Muscle of leg (tissue), 3 donors: ENCODE measurements at regions not wholly inside any gene's neighbourhood (a gene's known extent, or its start where the extent isn't known, plus 50 kb on each side); places are given as distances from the start of the nearest gene placed in this dataset.
"Not testable (repeated sequence)": the region's sequence is repeated elsewhere in the genome, so short reads cannot be mapped to it uniquely, and the experiment has no call there.

Experiments
- DNase-seq: peaks from one replicate; pipeline ENCODE4 v3.0.0; 2013
- H3K27ac ChIP-seq: one replicate; pipeline ENCODE4 v1.5.1; 2013; ENCODE audit warnings: mild to moderate bottlenecking, low read length, control low read depth
- H3K27me3 ChIP-seq: one replicate; pipeline ENCODE4 v1.6.1; 2013; ENCODE audit warnings: low read length; ENCODE audit not compliant: control insufficient read depth, insufficient read depth
- H3K36me3 ChIP-seq: one replicate; pipeline ENCODE4 v1.6.1; 2013; ENCODE audit warnings: low read length; ENCODE audit not compliant: control insufficient read depth, insufficient read depth
- H3K4me1 ChIP-seq: one replicate; pipeline ENCODE4 v1.6.1; 2013; ENCODE audit warnings: low read length; ENCODE audit not compliant: control insufficient read depth, insufficient read depth
- H3K4me3 ChIP-seq: one replicate; pipeline ENCODE4 v1.5.1; 2013; ENCODE audit warnings: low read length, control low read depth
- H3K9me3 ChIP-seq: replicated peaks from 2 replicates; pipeline ENCODE4 v1.6.1; 2013; ENCODE audit warnings: low read depth, low read length; ENCODE audit not compliant: control insufficient read depth
- WGBS: methylation state at CpG from one replicate; pipeline ENCODE4 v1.1.5; 2013; ENCODE audit warnings: missing lambda C conversion rate; ENCODE audit not compliant: insufficient coverage; 5-methylcytosine and 5-hydroxymethylcytosine counted together

DNA sequence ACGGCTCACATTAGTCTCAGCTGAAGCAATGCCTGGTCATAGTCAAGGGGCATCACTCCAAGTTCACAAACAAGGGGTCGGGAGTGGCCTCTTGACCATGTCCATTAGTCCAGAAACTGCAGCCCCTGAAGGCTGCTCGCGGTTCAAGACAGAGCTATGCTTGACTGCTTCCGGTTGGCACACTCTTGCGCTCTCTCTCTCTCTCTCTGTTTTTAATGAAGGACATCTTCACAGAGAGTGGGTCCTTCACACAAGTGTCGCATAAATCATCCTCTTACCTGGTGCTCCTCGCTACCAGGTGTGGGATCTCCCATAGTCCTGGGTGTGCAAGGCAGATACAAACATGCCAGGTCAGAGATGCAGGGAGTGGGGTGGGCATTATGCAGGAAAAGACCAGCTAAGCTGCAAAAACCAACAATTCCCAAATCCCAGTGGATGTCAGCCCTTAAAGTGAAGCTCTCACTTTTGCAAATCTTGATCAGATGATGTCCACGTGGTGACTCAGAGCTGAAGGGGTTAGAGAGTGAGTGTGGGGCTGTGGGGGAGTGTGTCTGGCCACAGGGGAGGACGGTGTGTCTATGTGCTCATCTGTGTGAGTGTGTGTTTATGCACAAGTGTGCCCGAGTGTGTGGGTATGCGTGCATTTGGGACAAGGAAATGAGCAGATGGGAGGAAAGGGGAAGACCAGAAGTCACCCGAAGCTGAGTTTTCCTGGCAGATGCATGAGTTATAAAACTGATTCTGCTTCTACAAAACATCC, 83.7 kb upstream of the PPP2R2D start:
- no peak overlapping the region for H3K27ac ChIP-seq
- WGBS: 59% methylated on average over 10 of the region's 13 CpGs
- H3K27me3 ChIP-seq: peaks cover 25% of the 10 kb centered on the region
- no peak overlapping the region for H3K4me3 ChIP-seq
- no peak for DNase-seq
- H3K9me3 ChIP-seq: no peaks in the 10 kb centered on the region
- H3K36me3 ChIP-seq: no peaks in the 10 kb centered on the region
- H3K4me1 ChIP-seq: no peaks in the 10 kb centered on the region

DNA sequence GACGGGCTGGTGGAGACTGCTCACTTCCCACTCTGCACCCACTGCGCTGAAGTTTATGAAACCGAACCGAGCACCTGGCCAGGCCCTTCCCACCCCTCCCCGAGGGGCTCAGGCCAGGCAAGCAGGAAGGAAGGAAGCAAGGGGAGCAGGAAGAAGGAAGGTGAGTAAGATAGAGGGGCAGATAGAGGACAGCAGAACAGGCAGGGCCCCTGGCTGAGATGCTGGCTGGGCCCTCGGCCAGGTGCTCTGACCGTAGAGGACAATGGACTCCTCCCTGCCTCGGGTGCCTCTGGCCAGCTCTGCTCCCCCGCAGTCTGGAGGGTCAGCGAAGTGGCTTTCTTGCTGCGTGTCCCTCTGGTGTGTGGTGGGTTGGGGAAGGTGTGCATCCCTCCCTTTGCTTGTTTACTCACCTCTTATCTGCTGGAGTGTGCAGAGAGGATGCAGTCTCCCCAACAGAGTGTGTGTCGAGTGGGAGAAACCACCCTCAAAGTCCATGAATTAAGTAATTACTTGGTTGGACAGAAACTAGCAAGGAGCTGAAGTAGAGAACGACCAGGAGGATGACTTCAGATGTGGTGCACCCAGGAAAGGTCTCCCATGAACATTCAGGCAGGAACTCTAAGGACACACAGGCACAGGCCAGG, 82.8 kb upstream of the PPP2R2D start:
- no peak for DNase-seq
- Histone ChIP-seq H3K27ac (no peak overlapping the region), H3K4me1 (no peaks in the 10 kb centered on the region), H3K36me3 (no peaks in the 10 kb centered on the region), H3K27me3 (peaks cover 25% of the 10 kb centered on the region), H3K4me3 (no peak overlapping the region), H3K9me3 (no peaks in the 10 kb centered on the region)
- 27% methylated on average over 4 of the region's 13 CpGs for WGBS

DNA sequence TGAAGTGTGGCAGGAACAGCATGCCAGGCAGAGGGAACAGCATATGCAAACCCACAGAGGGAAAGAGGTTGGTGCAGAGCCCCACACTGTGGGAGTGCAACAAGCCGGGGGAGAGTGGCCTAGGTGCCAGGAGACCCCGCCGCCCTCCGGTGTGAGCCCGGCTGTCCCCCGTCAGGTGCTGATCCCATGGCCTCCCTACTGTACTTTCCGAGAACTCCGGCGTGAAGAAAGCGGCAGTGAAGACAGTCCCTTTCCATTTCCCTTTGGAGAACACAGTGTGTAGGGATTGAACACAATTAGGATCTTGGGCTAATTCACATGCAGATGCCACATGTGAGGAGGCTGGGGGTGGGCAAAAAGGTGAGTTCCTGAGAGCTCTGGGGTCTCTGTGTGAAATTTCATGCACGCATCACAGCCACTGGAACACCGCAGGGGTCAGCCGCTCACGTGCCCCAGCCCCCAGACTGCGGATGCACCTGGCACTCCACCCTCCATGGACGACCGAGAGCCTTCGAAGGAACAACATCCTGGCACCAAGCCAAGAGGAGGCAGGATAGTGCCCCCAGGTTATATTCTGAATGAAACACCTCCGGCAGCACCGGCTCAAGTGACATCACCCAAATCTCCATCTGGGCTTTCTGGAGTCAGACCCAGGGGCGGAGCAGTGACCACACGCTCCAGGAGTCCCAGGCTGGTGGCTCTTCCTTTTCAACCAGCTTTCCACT, 82.1 kb upstream of the PPP2R2D start:
- H3K27me3 ChIP-seq: peaks cover 25% of the 10 kb centered on the region
- no peak overlapping the region for H3K27ac ChIP-seq
- no peaks in the 10 kb centered on the region for H3K4me1 ChIP-seq
- no peaks in the 10 kb centered on the region for H3K36me3 ChIP-seq
- no peaks in the 10 kb centered on the region for H3K9me3 ChIP-seq
- DNase-seq: no peak
- 69% methylated on average over 15 of the region's 22 CpGs for WGBS
- no peak overlapping the region for H3K4me3 ChIP-seq

DNA sequence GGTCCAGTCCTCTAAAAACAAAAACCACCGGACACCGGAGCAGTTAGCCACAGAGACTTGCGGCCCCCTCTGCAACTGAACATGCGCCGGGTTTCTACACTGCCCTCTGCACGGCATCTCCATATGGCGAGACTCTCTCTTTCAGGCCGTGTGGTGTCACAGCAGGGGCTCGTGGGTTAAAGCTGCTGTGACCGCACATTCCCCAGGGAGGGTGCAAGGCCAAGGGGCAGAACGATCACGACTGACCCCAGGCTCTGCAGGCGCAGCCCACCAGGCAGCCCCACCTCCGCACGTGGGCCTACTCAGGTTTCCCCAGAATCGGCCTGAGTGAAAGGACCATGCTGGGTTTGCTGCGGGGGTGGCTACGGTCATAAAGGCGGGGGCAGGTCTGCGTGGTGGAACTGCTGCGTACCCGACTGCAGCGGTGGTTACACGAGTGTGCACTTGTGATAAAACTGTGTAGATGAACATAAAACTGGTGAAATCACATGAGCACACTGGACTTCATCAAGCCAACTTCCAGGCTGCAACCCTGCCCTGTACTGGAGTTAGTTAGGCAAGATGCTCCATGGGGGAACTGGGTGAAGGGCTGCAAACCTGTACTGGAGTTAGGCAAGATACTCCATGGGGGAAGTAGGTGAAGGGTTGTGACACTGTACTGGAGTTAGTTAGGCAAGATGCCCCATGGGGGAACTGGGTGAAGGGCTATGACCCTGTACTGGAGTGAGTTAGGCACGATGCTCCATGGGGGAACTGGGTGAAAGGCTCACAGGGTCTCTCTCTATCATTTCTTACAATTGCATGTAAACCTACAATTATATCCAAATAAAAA, 81.4 kb upstream of the PPP2R2D start:
- Histone ChIP-seq H3K4me1 (peaks cover under 1% of the 10 kb centered on the region), H3K4me3 (no peak overlapping the region), H3K27me3 (peaks cover 27% of the 10 kb centered on the region), H3K36me3 (no peaks in the 10 kb centered on the region), H3K27ac (no peak overlapping the region), H3K9me3 (no peaks in the 10 kb centered on the region)
- 32% methylated on average over 23 of the region's 25 CpGs for WGBS
- DNase-seq: no peak

DNA sequence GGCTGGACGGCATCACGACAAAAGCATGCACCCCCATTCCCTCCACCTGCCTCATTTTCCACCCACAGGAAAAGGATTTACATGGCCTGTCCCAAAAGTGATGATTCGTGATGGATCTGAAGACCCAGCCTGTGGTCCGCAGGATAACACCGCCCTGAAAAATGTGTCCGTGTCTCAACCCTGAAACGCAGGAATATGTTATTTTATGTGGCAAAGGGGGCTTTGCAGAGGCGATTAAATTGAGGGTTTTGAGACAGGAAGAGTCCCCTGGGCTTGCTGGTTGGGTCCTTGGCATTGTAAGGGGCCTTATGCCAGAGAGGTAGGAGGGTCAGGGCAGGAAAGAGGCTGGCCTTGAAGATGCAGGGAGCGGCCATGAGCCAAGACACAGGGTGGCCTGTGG, 80.2 kb upstream of the PPP2R2D start:
- 62% methylated on average over 9 of the region's 9 CpGs for WGBS
- no peaks in the 10 kb centered on the region for H3K9me3 ChIP-seq

DNA sequence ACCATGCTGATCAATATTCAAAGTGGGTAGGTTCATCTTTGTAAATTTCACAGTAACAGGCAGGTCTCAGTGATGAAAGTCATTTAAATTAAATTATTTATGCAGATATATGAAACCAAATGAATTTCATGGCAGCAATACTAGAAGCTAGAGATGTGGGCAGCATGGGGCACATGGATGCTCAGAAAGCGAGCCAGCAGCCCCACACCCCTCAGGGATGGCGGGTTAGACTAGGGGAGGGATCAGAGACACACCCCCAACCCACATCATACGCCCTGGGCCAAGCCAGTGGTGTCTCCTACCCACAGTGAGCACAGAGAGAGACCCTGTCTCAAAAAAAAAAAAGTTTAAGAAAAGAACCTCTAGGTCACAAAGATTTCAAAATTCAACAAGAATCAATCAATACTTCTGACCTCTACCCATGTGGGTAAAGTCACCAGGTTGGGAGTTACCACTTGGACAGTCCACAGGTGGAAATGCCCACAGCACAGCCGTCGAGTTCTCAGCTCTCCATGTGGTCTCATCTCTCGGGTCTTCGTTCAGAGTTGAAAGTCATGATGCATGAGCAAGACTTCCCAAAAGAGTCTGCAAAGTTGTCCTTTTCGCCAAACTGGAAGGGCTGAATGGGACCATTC, 79.3 kb upstream of the PPP2R2D start:
- Histone ChIP-seq H3K27ac (no peak overlapping the region), H3K27me3 (peaks cover 35% of the 10 kb centered on the region), H3K4me3 (no peak overlapping the region), H3K4me1 (peaks cover 4% of the 10 kb centered on the region), H3K9me3 (no peaks in the 10 kb centered on the region), H3K36me3 (no peaks in the 10 kb centered on the region)
- 93% methylated on average over 7 of the region's 8 CpGs for WGBS
- no peak for DNase-seq

More for the DNA sequence above, 80.2 kb upstream of the PPP2R2D start:
- DNase-seq: no peak
- Histone ChIP-seq H3K4me1 (peaks cover 4% of the 10 kb centered on the region), H3K27me3 (peaks cover 35% of the 10 kb centered on the region), H3K4me3 (no peak overlapping the region), H3K36me3 (no peaks in the 10 kb centered on the region), H3K27ac (no peak overlapping the region)

DNA sequence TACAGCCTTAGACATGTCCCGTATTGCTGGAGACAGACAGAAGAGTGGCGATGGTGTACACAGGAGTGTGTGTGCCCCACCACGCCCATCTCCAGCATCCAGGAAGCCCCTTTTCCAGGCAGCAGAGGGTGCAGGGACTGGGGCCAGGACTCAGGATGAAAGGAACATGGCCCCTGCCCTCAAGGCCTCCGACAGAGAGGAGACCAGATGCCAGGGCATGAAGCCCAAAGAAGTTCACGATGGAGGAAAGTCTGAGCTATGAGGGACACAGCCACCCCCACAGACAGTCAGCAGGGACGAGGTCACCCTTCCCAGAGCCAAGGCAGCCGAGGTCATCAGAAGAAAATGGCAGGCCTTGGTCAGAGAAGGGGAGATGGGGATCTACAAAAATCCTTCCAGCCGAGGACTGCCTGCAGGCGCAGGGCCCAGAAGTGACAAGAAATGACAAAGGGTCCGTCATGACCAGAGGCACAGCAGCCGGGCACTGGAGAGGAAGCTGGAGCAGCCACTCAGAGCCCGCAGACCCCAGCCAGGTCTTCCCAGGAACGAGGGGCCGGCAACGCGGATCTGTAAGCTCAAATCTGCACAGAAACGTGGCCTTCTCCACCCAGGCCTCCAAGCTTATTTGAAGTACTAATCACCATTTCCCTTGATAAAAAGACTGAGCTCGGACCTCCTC, 78.7 kb upstream of the PPP2R2D start:
- Histone ChIP-seq H3K27me3 (peaks cover 29% of the 10 kb centered on the region), H3K27ac (no peak overlapping the region)
- 79% methylated on average over 16 of the region's 18 CpGs for WGBS

DNA sequence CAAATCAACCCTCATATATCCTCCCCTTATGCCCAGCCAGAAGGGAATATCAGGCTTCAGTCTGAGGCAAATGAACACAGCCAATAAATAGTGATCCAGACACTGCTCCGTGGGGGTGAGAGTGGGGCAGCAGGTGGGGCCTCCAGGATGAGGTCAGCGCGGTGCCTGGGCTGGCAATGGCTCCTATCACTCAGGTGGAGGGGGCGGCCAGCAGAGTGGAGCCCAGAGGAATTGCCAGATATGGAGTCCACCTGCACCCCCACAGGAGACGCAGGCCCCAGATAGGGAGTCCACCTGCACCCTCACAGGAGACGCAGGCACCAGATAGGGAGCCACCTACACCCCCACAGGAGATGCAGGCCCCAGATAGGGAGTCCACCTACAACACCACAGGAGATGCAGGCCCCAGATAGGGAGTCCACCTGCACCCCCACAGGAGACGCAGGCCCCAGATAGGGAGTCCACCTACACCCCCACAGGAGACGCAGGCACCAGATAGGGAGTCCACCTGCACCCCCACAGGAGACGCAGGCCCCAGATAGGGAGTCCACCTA, 78.0 kb upstream of the PPP2R2D start:
- WGBS: 63% methylated on average over 8 of the region's 9 CpGs
- H3K4me1 ChIP-seq: peaks cover 4% of the 10 kb centered on the region

More for the DNA sequence above, 78.7 kb upstream of the PPP2R2D start:
- DNase-seq: no peak
- no peaks in the 10 kb centered on the region for H3K36me3 ChIP-seq
- no peak overlapping the region for H3K4me3 ChIP-seq
- H3K4me1 ChIP-seq: peaks cover 4% of the 10 kb centered on the region
- no peaks in the 10 kb centered on the region for H3K9me3 ChIP-seq

DNA sequence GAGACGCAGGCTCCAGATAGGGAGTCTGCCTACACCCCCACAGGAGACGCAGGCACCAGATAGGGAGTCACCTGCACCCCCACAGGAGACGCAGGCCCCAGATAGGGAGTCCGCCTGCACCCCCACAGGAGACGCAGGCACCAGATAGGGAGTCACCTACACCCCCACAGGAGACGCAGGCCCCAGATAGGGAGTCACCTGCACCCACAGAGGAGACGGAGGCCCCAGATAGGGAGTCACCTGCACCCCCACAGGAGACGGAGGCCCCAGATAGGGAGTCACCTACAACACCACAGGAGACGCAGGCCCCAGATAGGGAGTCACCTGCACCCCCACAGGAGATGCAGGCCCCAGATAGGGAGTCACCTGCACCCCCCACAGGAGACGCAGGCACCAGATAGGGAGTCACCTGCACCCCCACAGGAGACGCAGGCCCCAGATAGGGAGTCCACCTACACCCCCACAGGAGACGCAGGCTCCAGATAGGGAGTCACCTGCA, 77.2 kb upstream of the PPP2R2D start:
- not testable (repeated sequence) for H3K36me3 ChIP-seq, H3K4me3 ChIP-seq, H3K4me1 ChIP-seq, H3K27ac ChIP-seq, DNase-seq, H3K9me3 ChIP-seq
- peaks cover 21% of the 10 kb centered on the region for H3K27me3 ChIP-seq
- WGBS: 91% methylated on average over 4 of the region's 12 CpGs

More for the DNA sequence above, 78.0 kb upstream of the PPP2R2D start:
- no peak for DNase-seq
- Histone ChIP-seq H3K9me3 (no peaks in the 10 kb centered on the region), H3K27ac (no peak overlapping the region), H3K36me3 (no peaks in the 10 kb centered on the region), H3K27me3 (peaks cover 23% of the 10 kb centered on the region), H3K4me3 (no peak overlapping the region)
